Mucosa of descending colon (tissue), 3 donors: ENCODE measurements at regions not wholly inside any gene's neighbourhood (a gene's known extent, or its start where the extent isn't known, plus 50 kb on each side); places are given as distances from the start of the nearest gene placed in this dataset.

Experiments used
- ATAC-seq: fragments of 200-7000 bp; cut with Tn5 transposase; one replicate; pipeline ENCODE4 v1.9.1; 2020; ENCODE audit warnings: mild to moderate bottlenecking, moderate library complexity
- DNase-seq, 3 donors: peaks; one replicate each; pipeline ENCODE4 v3.0.0-alpha.2; 2020
- H3K36me3 ChIP-seq: fragments of 200-600 bp; one replicate; pipeline ENCODE4 v1.8.0; 2021; ENCODE audit warnings: low read depth, mild to moderate bottlenecking
- H3K4me1 ChIP-seq: fragments of 200-600 bp; one replicate; pipeline ENCODE4 v1.8.0; 2021; ENCODE audit warnings: low read depth, mild to moderate bottlenecking
- H3K4me3 ChIP-seq: fragments of 200-600 bp; one replicate; pipeline ENCODE4 v1.8.0; 2021; ENCODE audit warnings: mild to moderate bottlenecking
- H3K9me3 ChIP-seq: fragments of 200-600 bp; one replicate; pipeline ENCODE4 v1.8.0; 2021; ENCODE audit warnings: mild to moderate bottlenecking
- intact Hi-C, 2 donors: fragments of 100-400 bp; cut with DNase I in 1 of 2; cut with micrococcal nuclease in 1 of 2; formaldehyde crosslinking; loops; one replicate each; pipeline versions ENCODE4 v1.11.0 to v1.11.1; 2022; cut with DNase I, micrococcal nuclease
- TF ChIP-seq, protein P1 (sequence below): fragments of 200-600 bp; IDR thresholded peaks from one replicate; pipeline ENCODE4 v1.8.0; 2022; ENCODE audit warnings: antibody characterized with exemption, mild to moderate bottlenecking
- donor health status: DM: no; HTN: no; CAD: no; lungs with moderate emphysema.
- donor health status: DM: no; HTN: no; CAD: no.
- donor health status: DM: no; HTN: yes; CAD: no.

- no peaks in the 10 kb centered on the region for H3K4me1 ChIP-seq
- no peaks in the 10 kb centered on the region for H3K9me3 ChIP-seq
- H3K4me3 ChIP-seq = no peak overlapping the region
- no peak for ATAC-seq
- intact Hi-C loops = no loop called here
- no peak for DNase-seq
- TF ChIP-seq, protein P1, sequence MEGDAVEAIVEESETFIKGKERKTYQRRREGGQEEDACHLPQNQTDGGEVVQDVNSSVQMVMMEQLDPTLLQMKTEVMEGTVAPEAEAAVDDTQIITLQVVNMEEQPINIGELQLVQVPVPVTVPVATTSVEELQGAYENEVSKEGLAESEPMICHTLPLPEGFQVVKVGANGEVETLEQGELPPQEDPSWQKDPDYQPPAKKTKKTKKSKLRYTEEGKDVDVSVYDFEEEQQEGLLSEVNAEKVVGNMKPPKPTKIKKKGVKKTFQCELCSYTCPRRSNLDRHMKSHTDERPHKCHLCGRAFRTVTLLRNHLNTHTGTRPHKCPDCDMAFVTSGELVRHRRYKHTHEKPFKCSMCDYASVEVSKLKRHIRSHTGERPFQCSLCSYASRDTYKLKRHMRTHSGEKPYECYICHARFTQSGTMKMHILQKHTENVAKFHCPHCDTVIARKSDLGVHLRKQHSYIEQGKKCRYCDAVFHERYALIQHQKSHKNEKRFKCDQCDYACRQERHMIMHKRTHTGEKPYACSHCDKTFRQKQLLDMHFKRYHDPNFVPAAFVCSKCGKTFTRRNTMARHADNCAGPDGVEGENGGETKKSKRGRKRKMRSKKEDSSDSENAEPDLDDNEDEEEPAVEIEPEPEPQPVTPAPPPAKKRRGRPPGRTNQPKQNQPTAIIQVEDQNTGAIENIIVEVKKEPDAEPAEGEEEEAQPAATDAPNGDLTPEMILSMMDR = no peak
- no peaks in the 10 kb centered on the region for H3K36me3 ChIP-seq
These were observed 100.1 kb upstream of the MAP4K3 start for GRCh38 chr2:39537150-39537549.

DNA sequence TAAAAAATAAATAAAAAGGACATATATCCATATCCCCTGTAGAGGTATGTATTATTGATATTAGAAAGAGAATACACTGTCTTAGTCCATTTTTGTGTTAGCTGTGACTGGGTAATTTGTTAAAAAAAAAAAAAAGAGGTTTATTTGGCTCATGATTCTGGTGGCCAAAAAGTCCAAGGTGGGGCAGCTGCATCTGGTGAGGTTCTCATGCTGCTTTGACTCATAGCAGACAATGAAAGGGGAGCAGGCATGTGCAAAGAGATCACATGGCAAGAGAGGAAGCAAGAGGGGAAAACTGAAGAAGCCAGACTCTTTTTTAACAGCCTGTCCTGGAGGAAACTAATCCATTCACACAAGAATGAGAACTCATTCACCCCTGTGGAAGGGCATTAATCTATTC is 101.6 kb upstream of the MAP4K3 start:
- intact Hi-C loops = no loop called here

DNA sequence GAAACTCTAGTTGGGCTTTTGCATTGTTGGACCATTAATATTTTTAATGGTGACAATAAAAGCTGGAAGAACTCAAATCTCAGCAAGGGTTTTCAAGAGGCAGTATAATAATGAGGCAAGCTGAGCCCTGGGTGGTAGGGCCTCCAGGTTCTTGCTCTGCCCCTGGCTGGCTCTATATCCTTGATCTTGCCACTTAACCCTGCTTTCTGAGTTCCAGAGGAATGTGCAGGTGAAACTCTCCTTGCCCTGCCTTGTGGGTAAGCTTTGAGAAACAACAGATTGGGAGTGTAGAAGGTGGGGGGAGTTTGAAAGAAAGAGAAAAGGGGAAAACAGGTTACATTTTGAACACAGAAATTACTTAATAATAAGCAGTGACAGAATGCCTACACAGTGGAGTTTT is 103.3 kb upstream of the MAP4K3 start:
- DNase-seq (no peak), ATAC-seq (no peak)
- no peaks in the 10 kb centered on the region for H3K9me3 ChIP-seq
- H3K4me3 ChIP-seq = no peak overlapping the region
- H3K36me3 ChIP-seq = no peaks in the 10 kb centered on the region
- H3K4me1 ChIP-seq = no peaks in the 10 kb centered on the region
- intact Hi-C loops = no loop called here
- TF ChIP-seq, protein P1 = no peak

More for the DNA sequence above, 101.6 kb upstream of the MAP4K3 start:
- TF ChIP-seq, protein P1 = no peak
- no peaks in the 10 kb centered on the region for H3K36me3 ChIP-seq
- no peaks in the 10 kb centered on the region for H3K4me1 ChIP-seq
- no peaks in the 10 kb centered on the region for H3K9me3 ChIP-seq
- DNase-seq = no peak
- no peak overlapping the region for H3K4me3 ChIP-seq
- no peak for ATAC-seq

GRCh38 chr2:39541011-39541930 is 104.2 kb upstream of the MAP4K3 start:
- DNase-seq (no peak), ATAC-seq (no peak)
- no peaks in the 10 kb centered on the region for H3K9me3 ChIP-seq
- no peaks in the 10 kb centered on the region for H3K4me1 ChIP-seq
- H3K4me3 ChIP-seq = no peak overlapping the region
- intact Hi-C loops = no loop called here
- TF ChIP-seq, protein P1 = no peak
- H3K36me3 ChIP-seq = no peaks in the 10 kb centered on the region

- Histone ChIP-seq H3K4me3 (no peak overlapping the region), H3K36me3 (no peaks in the 10 kb centered on the region), H3K4me1 (peaks cover 6% of the 10 kb centered on the region), H3K9me3 (no peaks in the 10 kb centered on the region)
- ATAC-seq (no peak), DNase-seq (no peak)
- intact Hi-C loops = no loop called here
- TF ChIP-seq, protein P1 = no peak
These were observed 105.4 kb upstream of the MAP4K3 start for GRCh38 chr2:39542523-39542922.
